A673 (cell line): ENCODE measurements at regions not wholly inside any gene's neighbourhood (a gene's known extent, or its start where the extent isn't known, plus 50 kb on each side); places are given as distances from the start of the nearest gene placed in this dataset.

Experiments
- BruUV-seq: library from RNA; stranded (reverse); fragments of 400-500 nt; replicated peaks from 2 replicates; lab custom pipeline; 2021; lab: Mats Ljungman, UMichigan
- CTCF ChIA-PET: fragments of 300-600 bp; sonication (Branson Sonifier 250); formaldehyde crosslinking; loops from one replicate; lab custom pipeline; 2022; ENCODE audit warnings: antibody characterized with exemption; lab: Charles Lee
- POLR2A ChIA-PET: fragments of 300-600 bp; sonication (Branson Sonifier 250); formaldehyde crosslinking; loops from one replicate; lab custom pipeline; 2022; ENCODE audit warnings: antibody characterized with exemption; ENCODE audit not compliant: low non-redundant PET; lab: Charles Lee
- DNase-seq: peaks from one replicate; pipeline ENCODE4 v3.0.0-alpha.2; 2015; ENCODE audit warnings: low spot score
- H3K27ac ChIP-seq: fragments of 200-600 bp; sonication (generic); 2 replicates; pipeline ENCODE4 v1.5.1; 2016; ENCODE audit warnings: mixed run types, low read depth, mild to moderate bottlenecking, mixed read lengths, antibody characterized with exemption, low read length; ENCODE audit not compliant: poor library complexity, severe bottlenecking
- H3K27me3 ChIP-seq: fragments of 200-600 bp; sonication (generic); replicated peaks from 2 replicates; pipeline ENCODE4 v1.6.1; 2017; ENCODE audit warnings: mixed run types, low read depth, mild to moderate bottlenecking, mixed read lengths, antibody characterized with exemption, low read length; ENCODE audit not compliant: insufficient read depth, poor library complexity
- H3K36me3 ChIP-seq: fragments of 200-600 bp; sonication (generic); 2 replicates; pipeline ENCODE4 v1.6.1; 2016; ENCODE audit warnings: mixed run types, mild to moderate bottlenecking, mixed read lengths, antibody characterized with exemption, low read length; ENCODE audit not compliant: insufficient read depth, poor library complexity, severe bottlenecking
- H3K4me1 ChIP-seq: fragments of 200-600 bp; sonication (generic); 2 replicates; pipeline ENCODE4 v1.6.1; 2017; ENCODE audit warnings: mixed run types, mild to moderate bottlenecking, mixed read lengths, antibody characterized with exemption, low read length; ENCODE audit not compliant: insufficient read depth, poor library complexity, severe bottlenecking
- H3K4me3 ChIP-seq: fragments of 200-600 bp; sonication (generic); 2 replicates; pipeline ENCODE4 v1.5.1; 2016; ENCODE audit warnings: low read depth, mixed run types, mild to moderate bottlenecking, mixed read lengths, low read length; ENCODE audit not compliant: poor library complexity, severe bottlenecking
- H3K9me3 ChIP-seq: fragments of 200-600 bp; sonication (generic); 2 replicates; pipeline ENCODE4 v1.6.1; 2016; ENCODE audit warnings: mixed run types, low read depth, mild to moderate bottlenecking, mixed read lengths, antibody characterized with exemption, low read length; ENCODE audit not compliant: poor library complexity, severe bottlenecking
- CTCF ChIP-seq: fragments of 300-800, 200-600 bp; sonication (generic); conservative IDR thresholded peaks from 2 replicates; pipeline ENCODE4 v1.5.1; 2017; ENCODE audit warnings: low read depth, mild to moderate bottlenecking, antibody characterized with exemption, low read length, moderate library complexity, mixed read lengths
- EZH2 ChIP-seq: fragments of 200-600 bp; sonication (generic); IDR thresholded peaks from 2 replicates; pipeline ENCODE4 v1.6.1; 2017; ENCODE audit warnings: borderline replicate concordance, low read depth, mild to moderate bottlenecking, mixed read lengths, antibody characterized with exemption, low read length; ENCODE audit not compliant: poor library complexity, severe bottlenecking
- intact Hi-C: fragments of 100-400 bp; cut with micrococcal nuclease; formaldehyde crosslinking; loops from one replicate; pipeline ENCODE4 v1.10.0; 2022; ENCODE audit not compliant: unreplicated experiment

- ChIA-PET POLR2A (no interaction called here), CTCF (no interaction called here)
- H3K4me3 ChIP-seq, result no peak overlapping the region
- H3K27ac ChIP-seq, result no peak overlapping the region
- BruUV-seq, result no TSS peak
- intact Hi-C loops, result no loop called here
- H3K4me1 ChIP-seq, result no peaks in the 10 kb centered on the region
- DNase-seq, result no peak
- H3K27me3 ChIP-seq, result no peaks in the 10 kb centered on the region
- H3K9me3 ChIP-seq, result no peaks in the 10 kb centered on the region
- no peaks in the 10 kb centered on the region for H3K36me3 ChIP-seq
- no peak for TF ChIP-seq EZH2
- no peak for TF ChIP-seq CTCF
Observed at GRCh38 chr6:11288065-11288464, 55.6 kb upstream of the NEDD9 start.

- ChIA-PET POLR2A (no interaction called here), CTCF (no interaction called here)
- Histone ChIP-seq H3K27me3 (no peaks in the 10 kb centered on the region), H3K9me3 (no peaks in the 10 kb centered on the region), H3K4me1 (no peaks in the 10 kb centered on the region), H3K36me3 (no peaks in the 10 kb centered on the region), H3K27ac (no peak overlapping the region), H3K4me3 (no peak overlapping the region)
- no peak for TF ChIP-seq CTCF
- no peak for TF ChIP-seq EZH2
- no TSS peak for BruUV-seq
- no peak for DNase-seq
- intact Hi-C loops, result no loop called here
Observed at GRCh38 chr6:11284996-11285395, 52.5 kb upstream of the NEDD9 start.

DNA sequence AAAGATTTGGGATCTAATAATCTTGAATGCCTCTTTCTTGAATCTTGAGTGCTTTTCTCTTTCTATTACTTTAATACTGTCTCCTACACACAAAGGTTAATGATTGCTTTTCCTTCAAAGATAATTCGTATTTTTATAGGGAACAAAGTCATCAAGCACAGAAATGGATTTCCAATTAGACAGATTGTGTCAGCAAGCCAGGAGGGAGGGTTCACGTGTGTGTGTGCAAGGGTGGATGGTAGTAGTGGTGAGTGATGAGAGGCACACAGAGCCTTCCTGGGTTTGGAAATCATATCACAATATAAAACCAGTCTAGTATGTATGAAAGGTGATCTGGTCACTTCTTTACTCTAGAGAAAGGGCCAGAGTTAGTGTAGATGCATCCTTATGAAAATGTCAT lies 51.2 kb upstream of the NEDD9 start:
- CTCF ChIA-PET, result no interaction called here

More for the DNA sequence above, 51.2 kb upstream of the NEDD9 start:
- H3K4me1 ChIP-seq, result no peaks in the 10 kb centered on the region
- H3K4me3 ChIP-seq, result no peak overlapping the region
- TF ChIP-seq EZH2, result no peak
- no peak for TF ChIP-seq CTCF
- intact Hi-C loops, result no loop called here
- no peak overlapping the region for H3K27ac ChIP-seq
- no peak for DNase-seq
- no peaks in the 10 kb centered on the region for H3K36me3 ChIP-seq
- no TSS peak for BruUV-seq
- no peaks in the 10 kb centered on the region for H3K27me3 ChIP-seq
- POLR2A ChIA-PET, result no interaction called here
- H3K9me3 ChIP-seq, result no peaks in the 10 kb centered on the region
